ENCODE measurements at regions not wholly inside any gene's neighbourhood (a gene's known extent, or its start where the extent isn't known, plus 50 kb on each side); places are given as distances from the start of the nearest gene placed in this dataset.

GRCh38 chr4:34732176-34732950 is 1512.0 kb downstream of the ARAP2 start:
- H3K27ac ChIP-seq: peak overlapping the region; percentile 74
- no peak for TF ChIP-seq ZFX (IDR thresholded peaks at IDR 0.05; ENCODE audit: borderline replicate concordance)

GRCh38 chr4:34733185-34733941 is 1511.0 kb downstream of the ARAP2 start:
- H3K27ac ChIP-seq: peak overlapping the region; percentile 74
- TF ChIP-seq CTCF (IDR thresholded peaks at IDR 0.05) (no peak), ZFX (IDR thresholded peaks at IDR 0.05; ENCODE audit: borderline replicate concordance) (no peak)

GRCh38 chr4:34766935-34767334 is 1477.4 kb downstream of the ARAP2 start:
- no peak overlapping the region for H3K27ac ChIP-seq
- no peak for TF ChIP-seq ZFX (IDR thresholded peaks at IDR 0.05; ENCODE audit: borderline replicate concordance)
- peak; percentile 33 for TF ChIP-seq CTCF (IDR thresholded peaks at IDR 0.05)

- H3K27ac ChIP-seq: no peak overlapping the region
- TF ChIP-seq CTCF (IDR thresholded peaks at IDR 0.05) (no peak), ZFX (IDR thresholded peaks at IDR 0.05; ENCODE audit: borderline replicate concordance) (no peak)
Measured at GRCh38 chr4:34767407-34767806, 1476.9 kb downstream of the ARAP2 start.

GRCh38 chr4:34771632-34772031 is 1472.7 kb downstream of the ARAP2 start:
- no peak overlapping the region for H3K27ac ChIP-seq
- no peak for TF ChIP-seq ZFX (IDR thresholded peaks at IDR 0.05; ENCODE audit: borderline replicate concordance)
- no peak for TF ChIP-seq CTCF (IDR thresholded peaks at IDR 0.05)

- H3K27ac ChIP-seq: no peak overlapping the region
- TF ChIP-seq CTCF (IDR thresholded peaks at IDR 0.05) (no peak), ZFX (IDR thresholded peaks at IDR 0.05; ENCODE audit: borderline replicate concordance) (no peak)
Measured at GRCh38 chr4:34790131-34790530, 1454.2 kb downstream of the ARAP2 start.

- H3K27ac ChIP-seq: no peak overlapping the region
- TF ChIP-seq CTCF (IDR thresholded peaks at IDR 0.05) (no peak), ZFX (IDR thresholded peaks at IDR 0.05; ENCODE audit: borderline replicate concordance) (no peak)
Measured at GRCh38 chr4:34791209-34791608, 1453.1 kb downstream of the ARAP2 start.

Data from 22Rv1 (cell line).